Small intestine (tissue), 7 donors: ENCODE measurements at regions not wholly inside any gene's neighbourhood (a gene's known extent, or its start where the extent isn't known, plus 50 kb on each side); places are given as distances from the start of the nearest gene placed in this dataset.
A peak's percentile ranks its signal among the peaks of the same experiment; 100 is the strongest.

Experiments
- DNase-seq, 2 donors: peaks; one replicate each; pipeline versions ENCODE4 v3.0.0 to v3.0.0-alpha.2; 2013
- FAIRE-seq: peaks from 2 replicates; lab custom pipeline; 2012; peaks lifted over from hg19 to GRCh38; lab: Jason Lieb, UNC
- H3K27ac ChIP-seq, 3 donors: one replicate each; pipeline ENCODE4 v1.5.1; 2013; ENCODE audit warnings: low read length in 2 of 3, mild to moderate bottlenecking in 2 of 3, control low read depth in 1 of 3, inconsistent platforms in 1 of 3, low read depth in 1 of 3, moderate library complexity in 1 of 3
- H3K27me3 ChIP-seq, 3 donors: one replicate each; pipeline ENCODE4 v1.6.1; 2013; ENCODE audit warnings: low read length in 3 of 3, inconsistent platforms in 1 of 3; ENCODE audit not compliant: control insufficient read depth in 3 of 3, insufficient read depth in 3 of 3
- H3K36me3 ChIP-seq, 3 donors: one replicate each; pipeline ENCODE4 v1.6.1; 2013; ENCODE audit warnings: low read length in 3 of 3, inconsistent platforms in 1 of 3, low read depth in 1 of 3, mild to moderate bottlenecking in 1 of 3, moderate library complexity in 1 of 3; ENCODE audit not compliant: control insufficient read depth in 3 of 3, insufficient read depth in 2 of 3
- H3K4me1 ChIP-seq, 3 donors: one replicate each; pipeline ENCODE4 v1.6.1; 2013; ENCODE audit warnings: low read length in 2 of 3, inconsistent platforms in 1 of 3, low read depth in 1 of 3, mild to moderate bottlenecking in 1 of 3, moderate library complexity in 1 of 3; ENCODE audit not compliant: control insufficient read depth in 3 of 3, insufficient read depth in 2 of 3
- H3K4me3 ChIP-seq, 3 donors: one replicate each; pipeline ENCODE4 v1.5.1; 2013; ENCODE audit warnings: low read length in 3 of 3, control low read depth in 1 of 3, inconsistent platforms in 1 of 3, low read depth in 1 of 3, mild to moderate bottlenecking in 1 of 3, moderate library complexity in 1 of 3
- H3K9me3 ChIP-seq, 2 donors: one replicate each; pipeline ENCODE4 v1.6.1; 2013; ENCODE audit warnings: low read depth in 1 of 2, low read length in 1 of 2; ENCODE audit not compliant: control insufficient read depth in 2 of 2, insufficient read depth in 1 of 2
- WGBS, 3 donors: extraction: QIAGEN DNeasy Blood & Tissue Kit; methylation state at CpG; one replicate each; pipeline ENCODE4 v1.1.7; 2013; 5-methylcytosine and 5-hydroxymethylcytosine counted together
- donor health status: healthy with polysubstance abuse.
- donor health status: control.
- donor health status: control.
- donor health status: Bipolar disorder and iron deficiency.
- donor health status: healthy.

- Histone ChIP-seq H3K9me3 (no peaks in the 10 kb centered on the region), H3K4me1 (peaks cover 4 to 7% (median 5%) of the 10 kb centered on the region in 3 donors), H3K27me3 (no peaks in the 10 kb centered on the region), H3K4me3 (no peak overlapping the region), H3K27ac (no peak overlapping the region), H3K36me3 (no peaks in the 10 kb centered on the region)
- DNase-seq (no peak), FAIRE-seq (no peak)
- 73 to 89% (median 87%) methylated on average over 1 of the region's 1 CpG for WGBS, 3 donors
Observed at GRCh38 chr10:60623627-60624026, 154.7 kb upstream of the CDK1 start.

GRCh38 chr10:60621018-60621417 lies 157.3 kb upstream of the CDK1 start:
- Histone ChIP-seq H3K4me3 (no peak overlapping the region), H3K27me3 (no peaks in the 10 kb centered on the region), H3K36me3 (no peaks in the 10 kb centered on the region), H3K9me3 (no peaks in the 10 kb centered on the region), H3K27ac (no peak overlapping the region), H3K4me1 (peaks cover 0 to 5% (median 0%) of the 10 kb centered on the region in 3 donors)
- DNase-seq (no peak), FAIRE-seq (no peak)
- WGBS, 3 donors = 93 to 99% (median 98%) methylated on average over 3 of the region's 3 CpGs

GRCh38 chr10:60618861-60619260 lies 159.4 kb upstream of the CDK1 start:
- Histone ChIP-seq H3K27me3 (no peaks in the 10 kb centered on the region), H3K36me3 (no peaks in the 10 kb centered on the region), H3K9me3 (no peaks in the 10 kb centered on the region), H3K4me1 (peaks cover 0 to 5% (median 0%) of the 10 kb centered on the region in 3 donors), H3K4me3 (no peak overlapping the region), H3K27ac (no peak overlapping the region)
- DNase-seq = no peak
- no peak for FAIRE-seq
- 87 to 89% (median 88%) methylated on average over 1 of the region's 1 CpG for WGBS, 3 donors

- Histone ChIP-seq H3K27me3 (no peaks in the 10 kb centered on the region), H3K4me3 (no peak overlapping the region), H3K36me3 (no peaks in the 10 kb centered on the region), H3K4me1 (peaks cover 0 to 5% (median 0%) of the 10 kb centered on the region in 3 donors), H3K9me3 (no peaks in the 10 kb centered on the region), H3K27ac (no peak overlapping the region)
- WGBS, 3 donors = 97 to 100% (median 98%) methylated on average over 1 of the region's 1 CpG
- FAIRE-seq = no peak
- no peak for DNase-seq
Observed at GRCh38 chr10:60615541-60615940, 162.7 kb upstream of the CDK1 start.

DNA sequence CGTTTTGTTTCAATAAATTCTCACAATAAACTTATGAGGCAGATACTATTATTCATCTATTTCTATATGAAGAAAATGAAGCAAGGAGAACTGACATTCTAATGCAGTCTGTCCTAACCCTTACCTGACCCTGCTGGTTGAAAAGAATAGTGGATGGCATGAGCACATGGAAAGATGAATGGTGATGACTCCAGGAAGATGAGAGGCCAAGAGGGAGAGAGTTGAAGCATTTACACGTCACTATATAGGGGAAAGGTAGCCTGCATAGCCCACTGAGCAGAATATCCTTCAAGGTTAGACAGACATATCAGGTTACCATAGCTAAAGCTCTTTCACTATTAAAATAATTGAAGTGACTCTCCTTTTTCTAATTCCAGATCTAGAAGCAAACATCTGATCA lies 163.9 kb upstream of the CDK1 start:
- H3K27ac ChIP-seq = no peak overlapping the region
- H3K4me1 ChIP-seq = peaks cover 0 to 2% (median 0%) of the 10 kb centered on the region in 3 donors
- WGBS, 3 donors = 77 to 80% (median 78%) methylated on average over 2 of the region's 2 CpGs
- no peaks in the 10 kb centered on the region for H3K27me3 ChIP-seq
- no peak for FAIRE-seq
- no peak overlapping the region for H3K4me3 ChIP-seq
- H3K36me3 ChIP-seq = no peaks in the 10 kb centered on the region
- no peaks in the 10 kb centered on the region for H3K9me3 ChIP-seq
- no peak for DNase-seq

DNA sequence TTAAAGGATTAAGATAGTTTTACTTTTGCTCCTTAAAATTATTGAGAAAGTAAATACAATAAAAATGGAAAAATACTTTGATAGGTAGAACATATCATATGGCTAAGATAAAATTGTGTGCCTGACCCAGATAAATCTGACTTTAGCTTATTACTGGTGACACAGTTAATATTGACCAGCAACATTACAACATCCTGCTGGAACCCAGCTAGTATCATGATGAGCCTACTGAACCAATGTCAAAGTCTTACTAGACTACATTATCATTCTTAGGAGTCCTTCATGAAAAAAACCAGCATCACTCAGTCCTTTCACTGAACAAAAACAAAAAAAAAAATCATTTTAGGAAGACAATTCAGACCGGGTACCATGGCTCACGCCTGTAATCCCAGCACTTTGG lies 164.8 kb upstream of the CDK1 start:
- H3K27me3 ChIP-seq = no peaks in the 10 kb centered on the region
- DNase-seq = no peak
- FAIRE-seq = no peak
- H3K36me3 ChIP-seq = no peaks in the 10 kb centered on the region
- no peaks in the 10 kb centered on the region for H3K9me3 ChIP-seq
- H3K27ac ChIP-seq = no peak overlapping the region
- H3K4me1 ChIP-seq = peaks cover 0 to 2% (median 0%) of the 10 kb centered on the region in 3 donors
- no peak overlapping the region for H3K4me3 ChIP-seq
- WGBS, 3 donors = 95 to 97% (median 96%) methylated on average over 2 of the region's 2 CpGs

GRCh38 chr10:60611291-60611747 lies 167.0 kb upstream of the CDK1 start:
- Histone ChIP-seq H3K27me3 (no peaks in the 10 kb centered on the region), H3K4me3 (no peak overlapping the region), H3K36me3 (no peaks in the 10 kb centered on the region), H3K9me3 (no peaks in the 10 kb centered on the region), H3K4me1 (peaks cover 0 to 2% (median 2%) of the 10 kb centered on the region in 3 donors), H3K27ac (no peak overlapping the region)
- peak; percentile 70 to 87 for DNase-seq
- no peak for FAIRE-seq
- WGBS, 3 donors = 19 to 69% (median 36%) methylated on average over 5 of the region's 5 CpGs

DNA sequence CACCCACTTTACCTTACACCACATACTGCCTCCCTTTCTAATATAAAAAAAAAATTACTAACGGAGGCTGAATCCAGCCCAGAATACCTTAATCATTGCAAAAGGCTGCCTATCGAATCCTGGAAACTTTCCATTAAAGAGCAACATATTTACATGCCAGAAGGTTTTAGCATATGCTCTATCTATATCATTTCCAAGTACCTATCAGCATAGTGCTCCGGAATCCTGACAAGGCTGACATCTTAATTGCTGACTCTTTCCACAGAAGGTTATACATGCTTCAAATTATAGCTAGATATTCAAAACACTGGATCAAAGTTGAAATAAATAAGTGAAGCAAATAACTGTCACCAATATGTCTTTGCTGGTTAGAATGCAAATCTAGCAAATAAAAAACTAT lies 170.9 kb upstream of the CDK1 start:
- H3K4me1 ChIP-seq = peaks cover 0 to 2% (median 2%) of the 10 kb centered on the region in 3 donors
- no peaks in the 10 kb centered on the region for H3K27me3 ChIP-seq
- H3K27ac ChIP-seq = no peak overlapping the region
- no peaks in the 10 kb centered on the region for H3K9me3 ChIP-seq
- H3K36me3 ChIP-seq = no peaks in the 10 kb centered on the region
- DNase-seq = no peak
- 79 to 88% (median 88%) methylated on average over 3 of the region's 3 CpGs for WGBS, 3 donors
- FAIRE-seq = no peak
- no peak overlapping the region for H3K4me3 ChIP-seq
